GM12874 (cell line): ENCODE measurements at regions not wholly inside any gene's neighbourhood (a gene's known extent, or its start where the extent isn't known, plus 50 kb on each side); places are given as distances from the start of the nearest gene placed in this dataset.

ENCODE experiments used
- CTCF ChIP-seq: IDR thresholded peaks from 2 replicates; pipeline ENCODE4 v1.5.1; 2011; ENCODE audit warnings: low read depth, mild to moderate bottlenecking, control low read depth, low read length, moderate library complexity; ENCODE audit not compliant: insufficient read depth

GRCh38 chr2:71950256-71951082 is 197.2 kb downstream of the CYP26B1 start:
- TF ChIP-seq CTCF, result no peak

GRCh38 chr2:71949537-71949798 is 198.2 kb downstream of the CYP26B1 start:
- TF ChIP-seq CTCF, result no peak

GRCh38 chr2:71948781-71949536 is 198.7 kb downstream of the CYP26B1 start:
- no peak for TF ChIP-seq CTCF

GRCh38 chr2:71947809-71948208 is 199.9 kb downstream of the CYP26B1 start:
- TF ChIP-seq CTCF, result no peak

- no peak for TF ChIP-seq CTCF
These were observed 202.1 kb downstream of the CYP26B1 start for GRCh38 chr2:71945603-71945959.

- TF ChIP-seq CTCF, result no peak
These were observed 202.7 kb downstream of the CYP26B1 start for GRCh38 chr2:71944806-71945602.

- no peak for TF ChIP-seq CTCF
These were observed 203.5 kb downstream of the CYP26B1 start for GRCh38 chr2:71944183-71944550.
